HUES6 (cell line): ENCODE measurements at regions not wholly inside any gene's neighbourhood (a gene's known extent, or its start where the extent isn't known, plus 50 kb on each side); places are given as distances from the start of the nearest gene placed in this dataset.

Experiments used
- H3K27ac ChIP-seq: 2 replicates; pipeline ENCODE4 v1.7.0; 2013; ENCODE audit warnings: low read depth, mild to moderate bottlenecking, low read length, inconsistent platforms
- H3K27me3 ChIP-seq: 2 replicates; pipeline ENCODE4 v1.6.1; 2013; ENCODE audit warnings: low read length; ENCODE audit not compliant: control insufficient read depth, insufficient read depth
- H3K36me3 ChIP-seq: 2 replicates; pipeline ENCODE4 v1.6.1; 2013; ENCODE audit warnings: low read length; ENCODE audit not compliant: control insufficient read depth, insufficient read depth
- H3K4me1 ChIP-seq: 2 replicates; pipeline ENCODE4 v1.6.1; 2013; ENCODE audit warnings: low read length; ENCODE audit not compliant: control insufficient read depth, insufficient read depth
- H3K4me3 ChIP-seq: 2 replicates; pipeline ENCODE4 v1.5.1; 2013; ENCODE audit warnings: low read depth, low read length
- H3K9ac ChIP-seq: one replicate; pipeline ENCODE4 v1.6.1; 2013; ENCODE audit warnings: mild to moderate bottlenecking, low read length
- H3K9me3 ChIP-seq: 2 replicates; pipeline ENCODE4 v1.6.1; 2013; ENCODE audit warnings: low read depth, low read length; ENCODE audit not compliant: control insufficient read depth, insufficient read depth

- H3K9ac ChIP-seq = no peak overlapping the region
- H3K27me3 ChIP-seq = no peaks in the 10 kb centered on the region
- no peaks in the 10 kb centered on the region for H3K9me3 ChIP-seq
- H3K36me3 ChIP-seq = no peaks in the 10 kb centered on the region
- H3K27ac ChIP-seq = no peak overlapping the region
- H3K4me1 ChIP-seq = peaks cover 2% of the 10 kb centered on the region; the same call in 1 of the 2 replicates
- no peak overlapping the region for H3K4me3 ChIP-seq
Measured at GRCh38 chr12:116636608-116637519, 77.7 kb downstream of the MAP1LC3B2 start.

- Histone ChIP-seq H3K27ac (no peak overlapping the region), H3K27me3 (no peaks in the 10 kb centered on the region), H3K9ac (no peak overlapping the region), H3K36me3 (no peaks in the 10 kb centered on the region), H3K4me3 (no peak overlapping the region), H3K9me3 (no peaks in the 10 kb centered on the region), H3K4me1 (peaks cover 5% of the 10 kb centered on the region; the same call in 1 of the 2 replicates)
Measured at GRCh38 chr12:116635487-116635886, 76.3 kb downstream of the MAP1LC3B2 start.

GRCh38 chr12:116633476-116633875 is 74.3 kb downstream of the MAP1LC3B2 start:
- Histone ChIP-seq H3K36me3 (no peaks in the 10 kb centered on the region), H3K9ac (no peak overlapping the region), H3K4me1 (peaks cover 5% of the 10 kb centered on the region; the same call in 1 of the 2 replicates), H3K27ac (no peak overlapping the region), H3K9me3 (no peaks in the 10 kb centered on the region), H3K27me3 (no peaks in the 10 kb centered on the region), H3K4me3 (no peak overlapping the region)

- H3K27me3 ChIP-seq = no peaks in the 10 kb centered on the region
- peaks cover 5% of the 10 kb centered on the region; the same call in 1 of the 2 replicates for H3K4me1 ChIP-seq
- H3K9me3 ChIP-seq = no peaks in the 10 kb centered on the region
- no peak overlapping the region for H3K9ac ChIP-seq
- H3K27ac ChIP-seq = no peak overlapping the region
- H3K36me3 ChIP-seq = no peaks in the 10 kb centered on the region
- no peak overlapping the region for H3K4me3 ChIP-seq
Measured at GRCh38 chr12:116631619-116632018, 72.4 kb downstream of the MAP1LC3B2 start.

- no peak overlapping the region for H3K4me3 ChIP-seq
- peaks cover 5% of the 10 kb centered on the region; the same call in 1 of the 2 replicates for H3K4me1 ChIP-seq
- H3K27ac ChIP-seq = no peak overlapping the region
Measured at GRCh38 chr12:116630762-116631161, 71.6 kb downstream of the MAP1LC3B2 start.

GRCh38 chr12:116629480-116629879 is 70.3 kb downstream of the MAP1LC3B2 start:
- Histone ChIP-seq H3K4me1 (peaks cover 5% of the 10 kb centered on the region; the same call in 1 of the 2 replicates), H3K27ac (no peak overlapping the region), H3K4me3 (no peak overlapping the region), H3K9ac (no peak overlapping the region), H3K9me3 (no peaks in the 10 kb centered on the region), H3K36me3 (no peaks in the 10 kb centered on the region), H3K27me3 (no peaks in the 10 kb centered on the region)

More at GRCh38 chr12:116630762-116631161, 71.6 kb downstream of the MAP1LC3B2 start:
- Histone ChIP-seq H3K27me3 (no peaks in the 10 kb centered on the region), H3K36me3 (no peaks in the 10 kb centered on the region), H3K9me3 (no peaks in the 10 kb centered on the region), H3K9ac (no peak overlapping the region)

- Histone ChIP-seq H3K4me3 (no peak overlapping the region), H3K27me3 (no peaks in the 10 kb centered on the region), H3K27ac (no peak overlapping the region), H3K4me1 (peaks cover 5% of the 10 kb centered on the region; the same call in 1 of the 2 replicates), H3K9ac (no peak overlapping the region), H3K36me3 (no peaks in the 10 kb centered on the region), H3K9me3 (no peaks in the 10 kb centered on the region)
Measured at GRCh38 chr12:116628989-116629388, 69.8 kb downstream of the MAP1LC3B2 start.

GRCh38 chr12:116628450-116628793 is 69.2 kb downstream of the MAP1LC3B2 start:
- Histone ChIP-seq H3K27ac (no peak overlapping the region), H3K4me3 (no peak overlapping the region), H3K4me1 (peaks cover 5% of the 10 kb centered on the region; the same call in 1 of the 2 replicates), H3K9me3 (no peaks in the 10 kb centered on the region), H3K36me3 (no peaks in the 10 kb centered on the region), H3K27me3 (no peaks in the 10 kb centered on the region), H3K9ac (no peak overlapping the region)
